GM23338 (cell line): ENCODE measurements at regions not wholly inside any gene's neighbourhood (a gene's known extent, or its start where the extent isn't known, plus 50 kb on each side); places are given as distances from the start of the nearest gene placed in this dataset.

Experiments
- ATAC-seq: fragments of 200-7000 bp; cut with Tn5 transposase; 3 replicates; pipeline ENCODE4 v1.9.1; 2020
- DNase-seq: peaks from one replicate; pipeline ENCODE4 v3.0.0-alpha.2; 2015; ENCODE audit warnings: low spot score
- H2AFZ ChIP-seq: fragments of 200-600 bp; sonication (generic); 2 replicates; pipeline ENCODE4 v1.8.0; 2016; ENCODE audit warnings: antibody characterized with exemption, mild to moderate bottlenecking, moderate library complexity
- H3F3A ChIP-seq: fragments of 200-600 bp; sonication (generic); replicated peaks from 2 replicates; pipeline ENCODE4 v1.8.0; 2017; ENCODE audit warnings: antibody characterized with exemption, mixed run types, low read depth
- H3K27ac ChIP-seq: fragments of 200-600 bp; sonication (generic); 2 replicates; pipeline ENCODE4 v1.6.1; 2016; ENCODE audit warnings: low read depth
- H3K27me3 ChIP-seq: fragments of 200-600 bp; sonication (generic); 2 replicates; pipeline ENCODE4 v1.8.0; 2016; ENCODE audit warnings: mild to moderate bottlenecking, mixed run types, moderate library complexity; ENCODE audit not compliant: insufficient read depth
- H3K36me3 ChIP-seq: fragments of 200-600 bp; sonication (generic); 2 replicates; pipeline ENCODE4 v1.8.0; 2016; ENCODE audit warnings: mild to moderate bottlenecking; ENCODE audit not compliant: insufficient read depth
- H3K4me1 ChIP-seq: fragments of 200-600 bp; sonication (generic); 2 replicates; pipeline ENCODE4 v1.8.0; 2016; ENCODE audit warnings: mild to moderate bottlenecking, moderate library complexity; ENCODE audit not compliant: insufficient read depth
- H3K4me2 ChIP-seq: fragments of 200-600 bp; sonication (generic); 2 replicates; pipeline ENCODE4 v1.7.1; 2017; ENCODE audit warnings: mixed run types
- H3K4me3 ChIP-seq: fragments of 200-600 bp; sonication (generic); 2 replicates; pipeline ENCODE4 v1.6.1; 2016; ENCODE audit warnings: mixed run types
- H3K79me2 ChIP-seq: fragments of 200-600 bp; sonication (generic); replicated peaks from 2 replicates; pipeline ENCODE4 v1.8.0; 2017; ENCODE audit warnings: mild to moderate bottlenecking; ENCODE audit not compliant: insufficient read depth
- H3K9me2 ChIP-seq: fragments of 200-600 bp; sonication (generic); 2 replicates; pipeline ENCODE4 v1.8.0; 2017; ENCODE audit not compliant: insufficient read depth
- H4K20me1 ChIP-seq: fragments of 200-600 bp; sonication (generic); replicated peaks from 2 replicates; pipeline ENCODE4 v1.8.0; 2017; ENCODE audit warnings: mild to moderate bottlenecking; ENCODE audit not compliant: insufficient read depth
- H3K27ac Mint-ChIP-seq: 2 replicates; pipeline ENCODE4 v1.8.0; 2020; ENCODE audit warnings: inconsistent platforms, mild to moderate bottlenecking, moderate library complexity, mixed read lengths
- H3K27me3 Mint-ChIP-seq: 3 replicates; pipeline ENCODE4 v1.8.0; 2022; ENCODE audit warnings: low read depth, mild to moderate bottlenecking, moderate library complexity, mixed read lengths, inconsistent platforms; ENCODE audit not compliant: insufficient read depth, poor library complexity
- H3K36me3 Mint-ChIP-seq: 3 replicates; pipeline ENCODE4 v1.8.0; 2021; ENCODE audit warnings: low read depth, mild to moderate bottlenecking, inconsistent platforms, moderate library complexity, mixed read lengths
- H3K4me1 Mint-ChIP-seq: 3 replicates; pipeline ENCODE4 v1.8.0; 2020; ENCODE audit warnings: mild to moderate bottlenecking, inconsistent platforms, mixed read lengths
- H3K4me3 Mint-ChIP-seq: 3 replicates; pipeline ENCODE4 v1.8.0; 2021; ENCODE audit warnings: moderate library complexity, mild to moderate bottlenecking, inconsistent platforms, mixed read lengths
- H3K9me3 Mint-ChIP-seq: 3 replicates; pipeline ENCODE4 v1.8.0; 2020; ENCODE audit warnings: moderate library complexity, mild to moderate bottlenecking, inconsistent platforms, mixed read lengths
- CREB1 ChIP-seq: fragments of 250-450 bp; sonication (Bioruptor Pico); IDR thresholded peaks from 2 replicates; pipeline ENCODE4 v1.5.0; 2020; ENCODE audit warnings: low read depth, mild to moderate bottlenecking, moderate library complexity
- EZH2phosphoT487 ChIP-seq: fragments of 200-600 bp; sonication (generic); IDR thresholded peaks from one replicate; pipeline ENCODE4 v1.8.1; 2018; ENCODE audit warnings: antibody characterized with exemption; ENCODE audit not compliant: unreplicated experiment
- JUNB ChIP-seq: IDR thresholded peaks from one replicate; pipeline ENCODE4 v1.6.1; 2016; ENCODE audit warnings: antibody characterized with exemption; ENCODE audit not compliant: unreplicated experiment
- NANOG ChIP-seq: IDR thresholded peaks from 2 replicates; pipeline ENCODE4 v1.6.1; 2016; ENCODE audit warnings: antibody characterized with exemption, borderline replicate concordance
- STAT1 ChIP-seq: IDR thresholded peaks from one replicate; pipeline ENCODE4 v1.6.1; 2016; ENCODE audit warnings: antibody characterized with exemption; ENCODE audit not compliant: unreplicated experiment
- ZNF114 ChIP-seq: fragments of 250-450 bp; sonication (Bioruptor Pico); IDR thresholded peaks from 2 replicates; pipeline ENCODE4 v1.5.0; 2020; ENCODE audit warnings: mild to moderate bottlenecking, moderate library complexity
- ZNF331 ChIP-seq: fragments of 250-450 bp; sonication (Bioruptor Pico); IDR thresholded peaks from 2 replicates; pipeline ENCODE4 v1.5.0; 2020; ENCODE audit warnings: low read depth, mild to moderate bottlenecking, moderate library complexity
- TF ChIP-seq, protein P1 (sequence below): IDR thresholded peaks from 2 replicates; pipeline ENCODE4 v1.6.1; 2016; ENCODE audit warnings: antibody characterized with exemption
- TF ChIP-seq, protein P2 (sequence below): IDR thresholded peaks from one replicate; pipeline ENCODE4 v1.6.1; 2018; ENCODE audit warnings: antibody characterized with exemption; ENCODE audit not compliant: unreplicated experiment
- TF ChIP-seq, protein P3 (sequence below): fragments of 250-450 bp; sonication (Bioruptor Pico); IDR thresholded peaks from 2 replicates; pipeline ENCODE4 v1.5.0; 2020; ENCODE audit warnings: mild to moderate bottlenecking, moderate library complexity

DNA sequence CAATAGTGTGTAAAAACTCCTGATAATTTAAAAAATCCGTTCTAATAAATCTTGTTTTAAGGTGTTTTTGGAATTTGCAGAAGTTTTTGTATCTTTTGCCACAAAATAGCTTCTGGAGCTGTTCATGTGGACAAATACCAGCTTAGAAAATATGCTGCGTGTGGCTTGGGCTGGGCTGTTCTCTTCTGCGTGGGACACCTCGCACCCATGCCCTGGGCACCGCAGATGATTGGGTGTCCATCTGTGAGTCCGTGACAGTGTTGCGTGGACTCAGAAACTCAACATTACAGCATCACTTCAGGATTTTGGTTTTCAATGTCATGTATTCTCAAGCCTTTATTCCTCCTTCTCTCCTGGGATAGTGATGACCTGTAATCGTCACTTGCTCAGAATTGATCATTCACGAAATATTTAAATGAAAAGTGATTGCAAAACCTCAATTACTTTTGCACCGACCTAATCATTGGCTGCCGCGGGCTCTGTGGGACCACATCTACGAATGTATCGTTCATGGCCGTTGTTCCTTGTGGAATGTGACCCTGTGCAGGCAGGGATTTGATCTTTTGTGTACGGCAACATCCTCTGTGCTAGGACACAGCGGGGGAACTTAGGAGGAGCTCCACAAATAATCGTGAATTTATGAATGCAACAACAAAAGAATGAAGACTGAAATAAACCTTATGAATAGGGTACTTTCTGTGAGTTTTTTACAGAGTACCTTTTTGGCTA lies 210.3 kb upstream of the FOXF1 start (continued):
- TF ChIP-seq, protein P1, sequence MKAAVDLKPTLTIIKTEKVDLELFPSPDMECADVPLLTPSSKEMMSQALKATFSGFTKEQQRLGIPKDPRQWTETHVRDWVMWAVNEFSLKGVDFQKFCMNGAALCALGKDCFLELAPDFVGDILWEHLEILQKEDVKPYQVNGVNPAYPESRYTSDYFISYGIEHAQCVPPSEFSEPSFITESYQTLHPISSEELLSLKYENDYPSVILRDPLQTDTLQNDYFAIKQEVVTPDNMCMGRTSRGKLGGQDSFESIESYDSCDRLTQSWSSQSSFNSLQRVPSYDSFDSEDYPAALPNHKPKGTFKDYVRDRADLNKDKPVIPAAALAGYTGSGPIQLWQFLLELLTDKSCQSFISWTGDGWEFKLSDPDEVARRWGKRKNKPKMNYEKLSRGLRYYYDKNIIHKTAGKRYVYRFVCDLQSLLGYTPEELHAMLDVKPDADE = no peak
- TF ChIP-seq JUNB = no peak

DNA sequence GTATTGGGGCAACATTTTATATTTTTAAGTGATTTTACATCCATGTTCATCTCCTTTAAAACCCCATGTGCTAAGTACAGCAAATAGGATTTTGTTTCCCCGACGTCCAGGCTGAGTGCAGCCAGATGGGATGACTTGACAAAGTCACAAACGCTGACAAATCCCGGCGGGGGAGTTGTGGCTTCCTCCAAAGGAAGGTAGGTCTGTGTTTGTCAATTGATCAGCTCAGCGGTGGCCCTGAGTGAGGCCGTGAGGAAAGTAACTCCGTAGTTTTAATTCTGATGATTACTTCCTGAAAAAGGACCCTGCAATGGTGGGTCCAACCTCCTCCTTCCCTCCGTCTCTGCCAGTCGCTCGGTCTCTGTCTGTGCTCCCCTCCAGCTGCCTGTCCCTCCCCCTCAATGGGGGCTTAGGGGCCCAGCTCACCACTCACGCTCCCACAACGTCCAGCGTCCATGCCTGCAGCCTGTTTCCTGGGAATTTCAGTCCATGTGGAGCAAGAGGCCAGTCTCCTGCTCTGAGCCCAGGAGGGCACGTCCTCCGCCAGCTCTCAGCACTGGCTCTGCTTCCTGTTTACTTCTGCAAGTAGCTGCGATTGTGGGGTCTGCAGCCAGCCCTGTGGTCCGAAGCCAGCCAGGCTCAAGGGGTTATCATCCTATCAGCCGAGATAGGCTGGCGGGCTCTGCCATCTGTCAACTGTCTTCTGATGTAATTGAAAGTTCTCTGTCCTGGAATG lies 209.4 kb upstream of the FOXF1 start:
- Histone ChIP-seq H3F3A (no peaks in the 10 kb centered on the region), H3K4me3 (no peak overlapping the region), H3K27ac (no peak overlapping the region), H4K20me1 (no peaks in the 10 kb centered on the region), H3K9me2 (no peaks in the 10 kb centered on the region; the same call in 1 of the 2 replicates), H3K27me3 (0 out of 2 replicates have a peak, but pooled peaks cover 4% of the 10 kb centered on the region), H3K36me3 (no peaks in the 10 kb centered on the region), H2AFZ (peak overlapping the region; percentile 99), H3K4me2 (peak overlapping the region; percentile 64), H3K4me1 (peaks cover 11% of the 10 kb centered on the region), H3K79me2 (no peaks in the 10 kb centered on the region)
- no peaks in the 10 kb centered on the region for H3K9me3 Mint-ChIP-seq
- H3K4me3 Mint-ChIP-seq = peak overlapping the region; percentile 65
- DNase-seq (peak; percentile 57), ATAC-seq (peak; percentile 27)
- H3K36me3 Mint-ChIP-seq = no peaks in the 10 kb centered on the region
- peaks cover 33% of the 10 kb centered on the region for H3K4me1 Mint-ChIP-seq
- H3K27me3 Mint-ChIP-seq = peaks cover 20% of the 10 kb centered on the region
- H3K27ac Mint-ChIP-seq = peak overlapping the region; percentile 89
- TF ChIP-seq ZNF331 (CRISPR knock-in tag) (no peak), NANOG (no peak), CREB1 (no peak), ZNF114 (CRISPR knock-in tag) (no peak), STAT1 (no peak), EZH2phosphoT487 (no peak)
- TF ChIP-seq, protein P2, sequence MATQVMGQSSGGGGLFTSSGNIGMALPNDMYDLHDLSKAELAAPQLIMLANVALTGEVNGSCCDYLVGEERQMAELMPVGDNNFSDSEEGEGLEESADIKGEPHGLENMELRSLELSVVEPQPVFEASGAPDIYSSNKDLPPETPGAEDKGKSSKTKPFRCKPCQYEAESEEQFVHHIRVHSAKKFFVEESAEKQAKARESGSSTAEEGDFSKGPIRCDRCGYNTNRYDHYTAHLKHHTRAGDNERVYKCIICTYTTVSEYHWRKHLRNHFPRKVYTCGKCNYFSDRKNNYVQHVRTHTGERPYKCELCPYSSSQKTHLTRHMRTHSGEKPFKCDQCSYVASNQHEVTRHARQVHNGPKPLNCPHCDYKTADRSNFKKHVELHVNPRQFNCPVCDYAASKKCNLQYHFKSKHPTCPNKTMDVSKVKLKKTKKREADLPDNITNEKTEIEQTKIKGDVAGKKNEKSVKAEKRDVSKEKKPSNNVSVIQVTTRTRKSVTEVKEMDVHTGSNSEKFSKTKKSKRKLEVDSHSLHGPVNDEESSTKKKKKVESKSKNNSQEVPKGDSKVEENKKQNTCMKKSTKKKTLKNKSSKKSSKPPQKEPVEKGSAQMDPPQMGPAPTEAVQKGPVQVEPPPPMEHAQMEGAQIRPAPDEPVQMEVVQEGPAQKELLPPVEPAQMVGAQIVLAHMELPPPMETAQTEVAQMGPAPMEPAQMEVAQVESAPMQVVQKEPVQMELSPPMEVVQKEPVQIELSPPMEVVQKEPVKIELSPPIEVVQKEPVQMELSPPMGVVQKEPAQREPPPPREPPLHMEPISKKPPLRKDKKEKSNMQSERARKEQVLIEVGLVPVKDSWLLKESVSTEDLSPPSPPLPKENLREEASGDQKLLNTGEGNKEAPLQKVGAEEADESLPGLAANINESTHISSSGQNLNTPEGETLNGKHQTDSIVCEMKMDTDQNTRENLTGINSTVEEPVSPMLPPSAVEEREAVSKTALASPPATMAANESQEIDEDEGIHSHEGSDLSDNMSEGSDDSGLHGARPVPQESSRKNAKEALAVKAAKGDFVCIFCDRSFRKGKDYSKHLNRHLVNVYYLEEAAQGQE = no peak
- TF ChIP-seq, protein P3, sequence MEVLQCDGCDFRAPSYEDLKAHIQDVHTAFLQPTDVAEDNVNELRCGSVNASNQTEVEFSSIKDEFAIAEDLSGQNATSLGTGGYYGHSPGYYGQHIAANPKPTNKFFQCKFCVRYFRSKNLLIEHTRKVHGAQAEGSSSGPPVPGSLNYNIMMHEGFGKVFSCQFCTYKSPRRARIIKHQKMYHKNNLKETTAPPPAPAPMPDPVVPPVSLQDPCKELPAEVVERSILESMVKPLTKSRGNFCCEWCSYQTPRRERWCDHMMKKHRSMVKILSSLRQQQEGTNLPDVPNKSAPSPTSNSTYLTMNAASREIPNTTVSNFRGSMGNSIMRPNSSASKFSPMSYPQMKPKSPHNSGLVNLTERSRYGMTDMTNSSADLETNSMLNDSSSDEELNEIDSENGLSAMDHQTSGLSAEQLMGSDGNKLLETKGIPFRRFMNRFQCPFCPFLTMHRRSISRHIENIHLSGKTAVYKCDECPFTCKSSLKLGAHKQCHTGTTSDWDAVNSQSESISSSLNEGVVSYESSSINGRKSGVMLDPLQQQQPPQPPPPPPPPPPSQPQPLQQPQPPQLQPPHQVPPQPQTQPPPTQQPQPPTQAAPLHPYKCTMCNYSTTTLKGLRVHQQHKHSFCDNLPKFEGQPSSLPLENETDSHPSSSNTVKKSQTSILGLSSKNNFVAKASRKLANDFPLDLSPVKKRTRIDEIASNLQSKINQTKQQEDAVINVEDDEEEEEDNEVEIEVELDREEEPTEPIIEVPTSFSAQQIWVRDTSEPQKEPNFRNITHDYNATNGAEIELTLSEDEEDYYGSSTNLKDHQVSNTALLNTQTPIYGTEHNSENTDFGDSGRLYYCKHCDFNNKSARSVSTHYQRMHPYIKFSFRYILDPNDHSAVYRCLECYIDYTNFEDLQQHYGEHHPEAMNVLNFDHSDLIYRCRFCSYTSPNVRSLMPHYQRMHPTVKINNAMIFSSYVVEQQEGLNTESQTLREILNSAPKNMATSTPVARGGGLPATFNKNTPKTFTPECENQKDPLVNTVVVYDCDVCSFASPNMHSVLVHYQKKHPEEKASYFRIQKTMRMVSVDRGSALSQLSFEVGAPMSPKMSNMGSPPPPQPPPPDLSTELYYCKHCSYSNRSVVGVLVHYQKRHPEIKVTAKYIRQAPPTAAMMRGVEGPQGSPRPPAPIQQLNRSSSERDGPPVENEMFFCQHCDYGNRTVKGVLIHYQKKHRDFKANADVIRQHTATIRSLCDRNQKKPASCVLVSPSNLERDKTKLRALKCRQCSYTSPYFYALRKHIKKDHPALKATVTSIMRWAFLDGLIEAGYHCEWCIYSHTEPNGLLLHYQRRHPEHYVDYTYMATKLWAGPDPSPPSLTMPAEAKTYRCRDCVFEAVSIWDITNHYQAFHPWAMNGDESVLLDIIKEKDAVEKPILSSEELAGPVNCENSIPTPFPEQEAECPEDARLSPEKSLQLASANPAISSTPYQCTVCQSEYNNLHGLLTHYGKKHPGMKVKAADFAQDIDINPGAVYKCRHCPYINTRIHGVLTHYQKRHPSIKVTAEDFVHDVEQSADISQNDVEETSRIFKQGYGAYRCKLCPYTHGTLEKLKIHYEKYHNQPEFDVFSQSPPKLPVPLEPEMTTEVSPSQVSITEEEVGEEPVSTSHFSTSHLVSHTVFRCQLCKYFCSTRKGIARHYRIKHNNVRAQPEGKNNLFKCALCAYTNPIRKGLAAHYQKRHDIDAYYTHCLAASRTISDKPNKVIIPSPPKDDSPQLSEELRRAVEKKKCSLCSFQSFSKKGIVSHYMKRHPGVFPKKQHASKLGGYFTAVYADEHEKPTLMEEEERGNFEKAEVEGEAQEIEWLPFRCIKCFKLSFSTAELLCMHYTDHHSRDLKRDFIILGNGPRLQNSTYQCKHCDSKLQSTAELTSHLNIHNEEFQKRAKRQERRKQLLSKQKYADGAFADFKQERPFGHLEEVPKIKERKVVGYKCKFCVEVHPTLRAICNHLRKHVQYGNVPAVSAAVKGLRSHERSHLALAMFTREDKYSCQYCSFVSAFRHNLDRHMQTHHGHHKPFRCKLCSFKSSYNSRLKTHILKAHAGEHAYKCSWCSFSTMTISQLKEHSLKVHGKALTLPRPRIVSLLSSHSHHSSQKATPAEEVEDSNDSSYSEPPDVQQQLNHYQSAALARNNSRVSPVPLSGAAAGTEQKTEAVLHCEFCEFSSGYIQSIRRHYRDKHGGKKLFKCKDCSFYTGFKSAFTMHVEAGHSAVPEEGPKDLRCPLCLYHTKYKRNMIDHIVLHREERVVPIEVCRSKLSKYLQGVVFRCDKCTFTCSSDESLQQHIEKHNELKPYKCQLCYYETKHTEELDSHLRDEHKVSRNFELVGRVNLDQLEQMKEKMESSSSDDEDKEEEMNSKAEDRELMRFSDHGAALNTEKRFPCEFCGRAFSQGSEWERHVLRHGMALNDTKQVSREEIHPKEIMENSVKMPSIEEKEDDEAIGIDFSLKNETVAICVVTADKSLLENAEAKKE (CRISPR knock-in tag) = no peak
